IMR-90 (cell line): ENCODE measurements at regions not wholly inside any gene's neighbourhood (a gene's known extent, or its start where the extent isn't known, plus 50 kb on each side); places are given as distances from the start of the nearest gene placed in this dataset.

ENCODE experiments used
- BHLHE40 ChIP-seq: fragments of 150-350 bp; IDR thresholded peaks from 2 replicates; pipeline ENCODE4 v1.6.1; 2016; ENCODE audit warnings: mild to moderate bottlenecking, low read depth, low read length
- CTCF ChIP-seq: conservative IDR thresholded peaks from 2 replicates; pipeline ENCODE4 v1.5.1; 2012; ENCODE audit warnings: mild to moderate bottlenecking, low read depth, low read length, improper control_type of control experiment
- MXI1 ChIP-seq: IDR thresholded peaks from 2 replicates; pipeline ENCODE4 v1.6.1; 2012; ENCODE audit warnings: low read depth, mild to moderate bottlenecking, low read length, moderate library complexity, borderline replicate concordance
- POLR2A ChIP-seq: IDR thresholded peaks from 2 replicates; pipeline ENCODE4 v1.6.1; 2012; ENCODE audit warnings: mild to moderate bottlenecking, low read depth, low read length
- RFX5 ChIP-seq: IDR thresholded peaks from 2 replicates; pipeline ENCODE4 v1.8.0; 2012; ENCODE audit warnings: low read depth, mild to moderate bottlenecking, low read length, moderate library complexity
- SMC3 ChIP-seq: fragments of 150-350 bp; IDR thresholded peaks from 2 replicates; pipeline ENCODE4 v1.6.1; 2016; ENCODE audit warnings: low read depth, mild to moderate bottlenecking, antibody characterized with exemption, low read length, moderate library complexity

GRCh38 chr3:21859124-21860081 lies 108.4 kb upstream of the ZNF385D start:
- TF ChIP-seq POLR2A (no peak), CTCF (no peak), SMC3 (no peak), MXI1 (no peak), BHLHE40 (no peak), RFX5 (no peak)
